GM12873 (cell line): ENCODE measurements at regions not wholly inside any gene's neighbourhood (a gene's known extent, or its start where the extent isn't known, plus 50 kb on each side); places are given as distances from the start of the nearest gene placed in this dataset.

ENCODE experiments used
- TF ChIP-seq, protein P1 (sequence below): IDR thresholded peaks from 2 replicates; pipeline ENCODE4 v1.5.1; 2012; ENCODE audit warnings: low read depth, mild to moderate bottlenecking, moderate library complexity, low read length, control low read depth; ENCODE audit not compliant: insufficient read depth; ENCODE audit errors: missing control alignments

DNA sequence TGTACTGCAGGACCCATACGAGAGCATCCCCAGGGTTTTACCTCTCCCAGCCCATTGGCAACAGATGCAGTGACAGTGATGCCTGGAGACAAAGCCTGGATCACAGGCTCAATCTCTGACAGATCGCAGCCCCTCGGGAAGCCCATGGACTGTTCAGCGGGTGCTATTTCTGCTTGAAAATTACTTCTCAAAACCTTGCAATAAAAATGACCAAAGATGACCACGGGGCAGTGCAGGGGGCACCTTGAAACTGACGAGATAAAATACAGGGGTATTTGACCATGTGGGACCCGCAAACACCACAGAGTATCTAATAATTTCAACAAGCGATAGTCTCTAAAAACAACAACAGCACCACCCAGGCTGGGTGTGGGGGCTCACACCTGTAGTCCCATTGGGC is 118.3 kb downstream of the C16orf95 start:
- TF ChIP-seq, protein P1, sequence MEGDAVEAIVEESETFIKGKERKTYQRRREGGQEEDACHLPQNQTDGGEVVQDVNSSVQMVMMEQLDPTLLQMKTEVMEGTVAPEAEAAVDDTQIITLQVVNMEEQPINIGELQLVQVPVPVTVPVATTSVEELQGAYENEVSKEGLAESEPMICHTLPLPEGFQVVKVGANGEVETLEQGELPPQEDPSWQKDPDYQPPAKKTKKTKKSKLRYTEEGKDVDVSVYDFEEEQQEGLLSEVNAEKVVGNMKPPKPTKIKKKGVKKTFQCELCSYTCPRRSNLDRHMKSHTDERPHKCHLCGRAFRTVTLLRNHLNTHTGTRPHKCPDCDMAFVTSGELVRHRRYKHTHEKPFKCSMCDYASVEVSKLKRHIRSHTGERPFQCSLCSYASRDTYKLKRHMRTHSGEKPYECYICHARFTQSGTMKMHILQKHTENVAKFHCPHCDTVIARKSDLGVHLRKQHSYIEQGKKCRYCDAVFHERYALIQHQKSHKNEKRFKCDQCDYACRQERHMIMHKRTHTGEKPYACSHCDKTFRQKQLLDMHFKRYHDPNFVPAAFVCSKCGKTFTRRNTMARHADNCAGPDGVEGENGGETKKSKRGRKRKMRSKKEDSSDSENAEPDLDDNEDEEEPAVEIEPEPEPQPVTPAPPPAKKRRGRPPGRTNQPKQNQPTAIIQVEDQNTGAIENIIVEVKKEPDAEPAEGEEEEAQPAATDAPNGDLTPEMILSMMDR = no peak

DNA sequence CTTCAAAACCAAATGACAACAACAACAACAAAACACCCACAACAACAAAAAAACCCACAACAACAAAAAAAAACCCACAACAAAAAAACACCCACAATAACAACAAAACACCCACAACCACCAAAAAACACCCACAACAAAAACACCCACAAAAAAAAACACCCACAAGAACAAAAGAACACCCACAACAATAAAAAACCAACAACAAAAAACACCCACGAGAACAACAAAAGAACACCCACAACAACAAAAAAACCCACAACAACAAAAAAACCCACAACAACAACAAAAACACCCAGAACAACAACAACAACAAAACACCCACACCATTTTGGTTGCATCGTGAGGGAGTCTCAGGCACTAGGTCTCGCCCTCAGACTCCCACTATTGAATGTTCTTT is 117.8 kb downstream of the C16orf95 start:
- TF ChIP-seq, protein P1 = no peak

DNA sequence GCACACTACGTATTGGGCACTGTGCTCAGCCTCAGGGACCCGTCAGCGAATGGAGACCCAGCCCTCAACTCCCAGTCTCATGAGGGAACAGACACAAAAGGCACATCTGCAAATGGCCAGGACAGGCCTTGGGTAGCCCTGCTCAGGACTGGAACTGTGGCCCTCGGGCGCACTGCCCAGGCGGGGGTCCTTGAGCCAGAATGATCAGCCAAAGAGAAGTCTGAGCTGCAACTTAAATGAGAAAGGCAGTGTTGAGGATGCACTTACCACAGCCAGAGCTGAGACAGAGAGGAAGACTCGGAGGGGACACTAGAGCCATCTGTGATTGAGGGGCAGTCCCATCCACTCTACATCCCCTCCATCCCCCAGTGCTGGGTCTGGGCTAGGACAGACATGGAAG is 117.3 kb downstream of the C16orf95 start:
- TF ChIP-seq, protein P1 = no peak

GRCh38 chr16:87200637-87201036 is 116.6 kb downstream of the C16orf95 start:
- TF ChIP-seq, protein P1 = no peak

DNA sequence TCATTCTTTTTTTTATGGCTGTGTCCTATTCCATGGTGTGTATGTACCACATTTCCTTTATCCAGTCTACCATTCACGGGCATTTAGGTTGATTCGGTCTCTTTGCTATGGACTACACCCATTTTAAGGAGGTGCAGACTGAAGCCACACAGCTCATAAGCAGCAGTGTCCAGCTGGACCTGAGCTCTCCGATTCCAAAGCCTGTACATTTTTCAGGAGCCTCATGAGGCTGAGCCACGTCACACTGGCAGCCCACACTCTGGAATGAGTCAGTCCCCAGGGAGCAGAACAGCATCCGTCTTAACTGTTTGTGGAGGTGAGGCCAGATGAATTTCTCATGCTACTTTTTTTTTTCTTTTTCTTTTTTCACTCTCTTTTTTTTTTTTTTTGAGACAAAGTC is 116.1 kb downstream of the C16orf95 start:
- TF ChIP-seq, protein P1 = no peak

- TF ChIP-seq, protein P1 = no peak
Measured at GRCh38 chr16:87201790-87202189, 115.4 kb downstream of the C16orf95 start.

- TF ChIP-seq, protein P1 = no peak
Measured at GRCh38 chr16:87202346-87202745, 114.8 kb downstream of the C16orf95 start.
